ENCODE measurements at regions not wholly inside any gene's neighbourhood (a gene's known extent, or its start where the extent isn't known, plus 50 kb on each side); places are given as distances from the start of the nearest gene placed in this dataset.

GRCh38 chr13:22198641-22199217 lies 527.9 kb downstream of the FGF9 start (continued):
- TF ChIP-seq CHD7 (IDR thresholded peaks at IDR 0.05; ENCODE audit: insufficient replicate concordance, low read length) (no peak), BCL11A (IDR thresholded peaks at IDR 0.05; ENCODE audit: low read depth in 2 of 2, low read length in 2 of 2) (no peak), MAX (IDR thresholded peaks at IDR 0.05) (no peak), SUZ12 (IDR thresholded peaks at IDR 0.05; ENCODE audit: low read length) (no peak), RBBP5 (IDR thresholded peaks at IDR 0.05; ENCODE audit: borderline replicate concordance, low read depth, low read length) (no peak), SIX5 (IDR thresholded peaks at IDR 0.05; ENCODE audit: low read depth, low read length) (no peak), FOSL1 (IDR thresholded peaks at IDR 0.05; ENCODE audit: insufficient read depth, low read depth, low read length) (no peak), KDM4A (IDR thresholded peaks at IDR 0.05; ENCODE audit: low read depth, low read length, severe bottlenecking) (no peak), CHD1 (IDR thresholded peaks at IDR 0.05; ENCODE audit: low read depth, low read length) (no peak), HDAC2 (IDR thresholded peaks at IDR 0.05; ENCODE audit: borderline replicate concordance in 1 of 2, low read depth in 2 of 2, low read length in 2 of 2) (no peak), POU5F1 (IDR thresholded peaks at IDR 0.05; ENCODE audit: low read depth, low read length) (no peak)
